Kidney epithelial cell (primary cell): ENCODE measurements at regions not wholly inside any gene's neighbourhood (a gene's known extent, or its start where the extent isn't known, plus 50 kb on each side); places are given as distances from the start of the nearest gene placed in this dataset.
"Not testable (repeated sequence)": the region's sequence is repeated elsewhere in the genome, so short reads cannot be mapped to it uniquely, and the experiment has no call there.

Experiments
- DNase-seq: peaks from one replicate; pipeline ENCODE4 v3.0.0-alpha.2; 2010; ENCODE audit warnings: low read depth
- H3K27me3 ChIP-seq: 2 replicates; pipeline ENCODE4 v1.6.0; 2011; ENCODE audit warnings: low read length; ENCODE audit not compliant: control insufficient read depth, insufficient read depth
- H3K36me3 ChIP-seq: 2 replicates; pipeline ENCODE4 v1.5.1; 2011; ENCODE audit warnings: low read length; ENCODE audit not compliant: control insufficient read depth, insufficient read depth
- H3K4me3 ChIP-seq: 2 replicates; pipeline ENCODE4 v1.5.1; 2011; ENCODE audit warnings: low read depth, mild to moderate bottlenecking, control low read depth, low read length
- CTCF ChIP-seq: IDR thresholded peaks from 2 replicates; pipeline ENCODE4 v1.5.1; 2011; ENCODE audit warnings: mild to moderate bottlenecking, moderate library complexity, low read length, control low read depth, inconsistent platforms; ENCODE audit not compliant: insufficient read depth, poor library complexity, severe bottlenecking

- no peaks in the 10 kb centered on the region for H3K27me3 ChIP-seq
Observed at GRCh38 chr14:62497708-62498107, 547.5 kb downstream of the KCNH5 start.

GRCh38 chr14:62501021-62501750, 544.1 kb downstream of the KCNH5 start:
- Histone ChIP-seq H3K4me3 (no peak overlapping the region), H3K27me3 (no peaks in the 10 kb centered on the region), H3K36me3 (no peaks in the 10 kb centered on the region)
- DNase-seq: no peak
- no peak for TF ChIP-seq CTCF

More at GRCh38 chr14:62497708-62498107, 547.5 kb downstream of the KCNH5 start:
- Histone ChIP-seq H3K36me3 (no peaks in the 10 kb centered on the region), H3K4me3 (no peak overlapping the region)
- no peak for DNase-seq
- no peak for TF ChIP-seq CTCF

- Histone ChIP-seq H3K36me3 (no peaks in the 10 kb centered on the region), H3K4me3 (no peak overlapping the region), H3K27me3 (no peaks in the 10 kb centered on the region)
- no peak for DNase-seq
- no peak for TF ChIP-seq CTCF
Observed at GRCh38 chr14:62505045-62505444, 540.2 kb downstream of the KCNH5 start.

- H3K36me3 ChIP-seq, H3K4me3 ChIP-seq, DNase-seq, H3K27me3 ChIP-seq: not testable (repeated sequence)
Observed at GRCh38 chr14:62521309-62521708, 523.9 kb downstream of the KCNH5 start.

GRCh38 chr14:62528296-62528695, 517.0 kb downstream of the KCNH5 start:
- no peak for DNase-seq
- no peak for TF ChIP-seq CTCF
- no peaks in the 10 kb centered on the region for H3K36me3 ChIP-seq
- no peaks in the 10 kb centered on the region for H3K27me3 ChIP-seq
- no peak overlapping the region for H3K4me3 ChIP-seq

- Histone ChIP-seq H3K27me3 (no peaks in the 10 kb centered on the region), H3K4me3 (no peak overlapping the region), H3K36me3 (no peaks in the 10 kb centered on the region)
- DNase-seq: no peak
- no peak for TF ChIP-seq CTCF
Observed at GRCh38 chr14:62532181-62532580, 513.1 kb downstream of the KCNH5 start.
